ENCODE measurements at regions not wholly inside any gene's neighbourhood (a gene's known extent, or its start where the extent isn't known, plus 50 kb on each side); places are given as distances from the start of the nearest gene placed in this dataset.

- Histone ChIP-seq H3K9me3 (ENCODE audit: control insufficient read depth in 4 of 4, low read length in 3 of 4) (no peaks in the 10 kb centered on the region), H3K27ac (ENCODE audit: low read depth in 1 of 2, low read length in 2 of 2) (no peak overlapping the region), H3K9ac (ENCODE audit: low read depth in 1 of 2, low read length in 2 of 2) (no peak overlapping the region), H3K36me3 (ENCODE audit: control insufficient read depth in 4 of 4, insufficient read depth in 3 of 4, low read depth in 1 of 4, low read length in 3 of 4) (no peaks in the 10 kb centered on the region), H3K4me1 (ENCODE audit: control insufficient read depth in 4 of 4, insufficient read depth in 4 of 4, low read length in 3 of 4) (no peaks in the 10 kb centered on the region), H3K4me3 (ENCODE audit: low read depth in 1 of 3, low read length in 3 of 3) (no peak overlapping the region), H3K27me3 (ENCODE audit: control insufficient read depth in 4 of 4, insufficient read depth in 4 of 4, low read length in 3 of 4) (peaks cover 0 to 4% (median 0%) of the 10 kb centered on the region in 4 donors)
- no peak for TF ChIP-seq GABPA (IDR thresholded peaks at IDR 0.05 in 1 of 2, conservative IDR thresholded peaks at IDR 0.05 in 1 of 2)
- no peak for TF ChIP-seq ZBTB33 (IDR thresholded peaks at IDR 0.05)
- TF ChIP-seq MAX (IDR thresholded peaks at IDR 0.05): no peak
- no peak for TF ChIP-seq HNF4A (conservative IDR thresholded peaks at IDR 0.05)
- TF ChIP-seq JUND (IDR thresholded peaks at IDR 0.05): no peak
- 58% methylated on average over 5 of the region's 5 CpGs for WGBS
- DNase-seq (ENCODE audit: low spot score): no peak
Measured at GRCh38 chr6:105514306-105514705, 111.4 kb upstream of the PREP start.

GRCh38 chr6:105511639-105512038 lies 108.8 kb upstream of the PREP start:
- no peaks in the 10 kb centered on the region for H3K36me3 ChIP-seq (ENCODE audit: control insufficient read depth in 4 of 4, insufficient read depth in 3 of 4, low read depth in 1 of 4, low read length in 3 of 4)
- DNase-seq (ENCODE audit: low spot score): no peak
- H3K4me1 ChIP-seq (ENCODE audit: control insufficient read depth in 4 of 4, insufficient read depth in 4 of 4, low read length in 3 of 4): no peaks in the 10 kb centered on the region
- H3K9ac ChIP-seq (ENCODE audit: low read depth in 1 of 2, low read length in 2 of 2): no peak overlapping the region
- TF ChIP-seq NR2F2 (IDR thresholded peaks at IDR 0.05): no peak
- no peak for TF ChIP-seq MAX (IDR thresholded peaks at IDR 0.05)
- TF ChIP-seq GABPA (IDR thresholded peaks at IDR 0.05 in 1 of 2, conservative IDR thresholded peaks at IDR 0.05 in 1 of 2): no peak
- TF ChIP-seq FOXA1 (IDR thresholded peaks at IDR 0.05): no peak
- no peak for TF ChIP-seq CTCF (IDR thresholded peaks at IDR 0.05; ENCODE audit: low read depth, low read length, missing input control)
- TF ChIP-seq FOXA2 (IDR thresholded peaks at IDR 0.05): no peak
- H3K27ac ChIP-seq (ENCODE audit: low read depth in 1 of 2, low read length in 2 of 2): no peak overlapping the region
- 94% methylated on average over 2 of the region's 2 CpGs for WGBS
- no peaks in the 10 kb centered on the region for H3K9me3 ChIP-seq (ENCODE audit: control insufficient read depth in 4 of 4, low read length in 3 of 4)
- no peak overlapping the region for H3K4me3 ChIP-seq (ENCODE audit: low read depth in 1 of 3, low read length in 3 of 3)
- H3K27me3 ChIP-seq (ENCODE audit: control insufficient read depth in 4 of 4, insufficient read depth in 4 of 4, low read length in 3 of 4): peaks cover 0 to 4% (median 0%) of the 10 kb centered on the region in 4 donors

- no peak overlapping the region for H3K9ac ChIP-seq (ENCODE audit: low read depth in 1 of 2, low read length in 2 of 2)
- DNase-seq (ENCODE audit: low spot score): no peak
Measured at GRCh38 chr6:105510746-105511145, 107.9 kb upstream of the PREP start.

More at GRCh38 chr6:105510746-105511145, 107.9 kb upstream of the PREP start:
- Histone ChIP-seq H3K9me3 (ENCODE audit: control insufficient read depth in 4 of 4, low read length in 3 of 4) (no peaks in the 10 kb centered on the region), H3K27ac (ENCODE audit: low read depth in 1 of 2, low read length in 2 of 2) (no peak overlapping the region), H3K27me3 (ENCODE audit: control insufficient read depth in 4 of 4, insufficient read depth in 4 of 4, low read length in 3 of 4) (peaks cover 0 to 4% (median 0%) of the 10 kb centered on the region in 4 donors), H3K36me3 (ENCODE audit: control insufficient read depth in 4 of 4, insufficient read depth in 3 of 4, low read depth in 1 of 4, low read length in 3 of 4) (no peaks in the 10 kb centered on the region), H3K4me1 (ENCODE audit: control insufficient read depth in 4 of 4, insufficient read depth in 4 of 4, low read length in 3 of 4) (no peaks in the 10 kb centered on the region), H3K4me3 (ENCODE audit: low read depth in 1 of 3, low read length in 3 of 3) (no peak overlapping the region)
- no peak for TF ChIP-seq TAF1 (conservative IDR thresholded peaks at IDR 0.05)
- no peak for TF ChIP-seq JUND (IDR thresholded peaks at IDR 0.05)
- TF ChIP-seq FOXA1 (IDR thresholded peaks at IDR 0.05): no peak
- no peak for TF ChIP-seq SP1 (IDR thresholded peaks at IDR 0.05)
- TF ChIP-seq NR2F2 (IDR thresholded peaks at IDR 0.05): no peak
- no peak for TF ChIP-seq RXRA (IDR thresholded peaks at IDR 0.05)
